Vagina (tissue), 2 donors: ENCODE measurements at regions not wholly inside any gene's neighbourhood (a gene's known extent, or its start where the extent isn't known, plus 50 kb on each side); places are given as distances from the start of the nearest gene placed in this dataset.

Experiments used
- CTCF ChIP-seq, 3 experiments: fragments of 450-650 bp in 2 of 3; fragments of 200-600 bp in 1 of 3; sonication (generic) in 1 of 3; IDR thresholded peaks; one replicate each; pipeline ENCODE4 v1.5.1; 2017 to 2019; ENCODE audit warnings: antibody characterized with exemption in 3 of 3, mild to moderate bottlenecking in 2 of 3, moderate library complexity in 2 of 3
- POLR2A ChIP-seq, 2 donors: fragments of 450-650 bp; IDR thresholded peaks; one replicate each; pipeline ENCODE4 v1.6.1; 2017; ENCODE audit warnings: antibody characterized with exemption in 2 of 2, mild to moderate bottlenecking in 2 of 2, moderate library complexity in 2 of 2

DNA sequence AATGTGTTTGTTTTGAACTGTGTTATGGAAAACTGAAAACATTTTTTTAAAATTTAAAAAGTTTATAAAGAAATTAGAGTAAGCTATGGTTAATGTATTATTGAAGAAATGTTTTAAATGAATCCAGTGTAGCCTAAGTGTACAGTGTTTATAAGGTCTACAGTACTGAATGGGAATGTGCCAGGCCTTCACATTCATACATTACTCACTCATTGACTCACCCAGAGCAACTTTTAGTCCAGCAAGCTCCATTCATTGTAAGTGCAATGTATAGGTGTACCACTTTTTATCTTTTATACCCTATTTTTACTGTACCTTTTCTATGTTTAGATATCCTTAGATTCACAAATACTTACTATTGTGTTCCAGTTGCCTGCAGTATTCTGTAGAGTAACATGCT, 215.1 kb upstream of the THUMPD2 start:
- no peak for TF ChIP-seq CTCF (IDR thresholded peaks at IDR 0.05)
- TF ChIP-seq POLR2A (IDR thresholded peaks at IDR 0.05): no peak
